ENCODE measurements at regions not wholly inside any gene's neighbourhood (a gene's known extent, or its start where the extent isn't known, plus 50 kb on each side); places are given as distances from the start of the nearest gene placed in this dataset.

DNA sequence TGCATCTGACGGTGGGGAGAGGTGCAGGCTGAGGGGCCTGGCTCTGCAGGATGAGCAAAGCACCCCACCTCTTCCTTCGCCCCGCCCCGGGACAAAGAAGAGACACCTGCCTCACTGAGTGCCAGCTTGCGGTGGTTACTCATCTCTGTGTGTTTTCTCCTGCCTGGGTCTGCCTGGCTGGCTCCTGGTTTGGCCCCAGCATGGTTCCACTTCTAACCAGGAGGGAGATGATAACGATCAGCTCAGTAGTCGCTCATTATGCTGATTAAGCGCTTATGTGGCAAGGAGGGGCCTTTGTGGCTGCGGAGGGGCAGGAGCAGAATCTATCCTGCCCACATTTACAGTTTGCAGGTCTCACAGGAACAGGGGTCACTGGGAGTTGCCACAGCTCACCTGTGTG is 68.7 kb upstream of the EDAR start:
- H3K4me2 ChIP-seq (ENCODE audit: insufficient read depth, low read length), result no peak overlapping the region
- H3K4me1 ChIP-seq (replicated peaks in 1 of 2; ENCODE audit: control insufficient read depth in 2 of 2, insufficient read depth in 2 of 2, low read length in 2 of 2), result no peaks in the 10 kb centered on the region
- BruUV-seq (replicated peaks), result no TSS peak
- H3K27me3 ChIP-seq (ENCODE audit: control insufficient read depth in 2 of 2, insufficient read depth in 2 of 2, low read length in 2 of 2), result peaks cover 12 to 34% of the 10 kb centered on the region in 2 experiments; a peak in 3 of 5 replicates
- ATAC-seq (no peak), DNase-seq (ENCODE audit: extremely low read depth in 1 of 4, low spot score in 3 of 4) (no peak), FAIRE-seq (no peak)
- ChIA-PET CTCF (ENCODE audit: low intra/inter-chr PET ratio) (no interaction called here), POLR2A (no interaction called here)
- no peaks in the 10 kb centered on the region for H4K20me1 ChIP-seq (replicated peaks; ENCODE audit: control insufficient read depth, insufficient read depth, low read length)
- intact Hi-C loops (cut with micrococcal nuclease) (no loop called here), in situ Hi-C loops (cut with MboI) (no loop called here)
- no peak overlapping the region; a peak in 1 of 4 replicates for H3K9ac ChIP-seq (ENCODE audit: insufficient read depth in 1 of 2, low read depth in 2 of 2, low read length in 2 of 2)
- H3K27ac ChIP-seq (ENCODE audit: extremely low read depth, low read depth, low read length), result no peak overlapping the region
- no peak overlapping the region for H3K4me3 ChIP-seq
- H3K9me3 ChIP-seq (replicated peaks; ENCODE audit: control insufficient read depth, insufficient read depth, low read depth, low read length), result no peaks in the 10 kb centered on the region
- no peaks in the 10 kb centered on the region for H3K79me2 ChIP-seq (ENCODE audit: control insufficient read depth, insufficient read depth, low read length)
- no peaks in the 10 kb centered on the region for H3K36me3 ChIP-seq (ENCODE audit: control insufficient read depth, insufficient read depth, low read length)
- WGBS (ENCODE audit: insufficient coverage, low coverage, missing lambda C conversion rate), result 1% methylated on average over 9 of the region's 9 CpGs
- TF ChIP-seq JUNB (CRISPR knock-in tag; conservative IDR thresholded peaks at IDR 0.05), result no peak
- TF ChIP-seq MTA1 (IDR thresholded peaks at IDR 0.05; ENCODE audit: borderline replicate concordance), result no peak
- TF ChIP-seq C11orf30 (IDR thresholded peaks at IDR 0.05; ENCODE audit: low read depth), result peak; percentile 16; the same call in 1 of the 2 replicates
- TF ChIP-seq ZNF316 (IDR thresholded peaks at IDR 0.05), result peak; percentile 49; the same call in 1 of the 2 replicates
- no peaks in the 10 kb centered on the region for H3K9me1 ChIP-seq (ENCODE audit: control insufficient read depth, insufficient read depth, low read length)
- H2AFZ ChIP-seq (ENCODE audit: low read depth, low read length), result no peak overlapping the region

DNA sequence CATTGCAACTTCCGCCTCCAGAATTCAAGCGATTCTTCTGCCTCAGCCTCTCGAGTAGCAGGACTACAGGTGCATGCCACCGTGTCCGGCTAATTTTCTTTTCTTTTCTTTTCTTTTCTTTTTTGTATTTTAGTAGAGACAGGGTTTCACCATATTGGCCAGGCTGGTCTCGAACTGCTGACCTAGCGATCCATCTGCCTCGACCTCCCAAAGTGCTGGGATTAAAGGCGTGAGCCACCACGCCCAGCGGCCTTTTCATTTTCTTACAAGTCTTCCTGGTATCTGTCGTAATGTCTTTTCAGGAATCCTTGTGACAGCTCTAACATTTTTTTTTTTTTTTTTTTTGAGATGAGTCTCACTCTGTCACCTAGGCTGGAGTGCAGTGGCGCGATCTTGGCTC is 66.4 kb upstream of the EDAR start:
- H4K20me1 ChIP-seq (replicated peaks; ENCODE audit: control insufficient read depth, insufficient read depth, low read length), result no peaks in the 10 kb centered on the region
- no TSS peak for BruUV-seq (replicated peaks)
- no peak for DNase-seq (ENCODE audit: extremely low read depth in 1 of 4, low spot score in 3 of 4)
- ChIA-PET CTCF (ENCODE audit: low intra/inter-chr PET ratio) (no interaction called here), POLR2A (no interaction called here)
- in situ Hi-C loops (cut with MboI) (no loop called here), intact Hi-C loops (cut with micrococcal nuclease) (no loop called here)
- no peaks in the 10 kb centered on the region for H3K4me1 ChIP-seq (replicated peaks in 1 of 2; ENCODE audit: control insufficient read depth in 2 of 2, insufficient read depth in 2 of 2, low read length in 2 of 2)
- H2AFZ ChIP-seq (ENCODE audit: low read depth, low read length), result no peak overlapping the region
- no peaks in the 10 kb centered on the region for H3K79me2 ChIP-seq (ENCODE audit: control insufficient read depth, insufficient read depth, low read length)
- H3K27me3 ChIP-seq (ENCODE audit: control insufficient read depth in 2 of 2, insufficient read depth in 2 of 2, low read length in 2 of 2), result peaks cover 13 to 39% of the 10 kb centered on the region in 2 experiments; a peak in 3 of 5 replicates
- H3K9ac ChIP-seq (ENCODE audit: insufficient read depth in 1 of 2, low read depth in 2 of 2, low read length in 2 of 2), result no peak overlapping the region
- FAIRE-seq, result no peak
- WGBS (ENCODE audit: insufficient coverage, low coverage, missing lambda C conversion rate), result 2% methylated on average over 12 of the region's 14 CpGs
- H3K4me3 ChIP-seq, result no peak overlapping the region
- H3K9me3 ChIP-seq (replicated peaks; ENCODE audit: control insufficient read depth, insufficient read depth, low read depth, low read length), result no peaks in the 10 kb centered on the region
- no peak overlapping the region for H3K4me2 ChIP-seq (ENCODE audit: insufficient read depth, low read length)
- TF ChIP-seq KLF6 (CRISPR knock-in tag; IDR thresholded peaks at IDR 0.05; ENCODE audit: borderline replicate concordance) (no peak), GATAD2A (IDR thresholded peaks at IDR 0.05) (no peak), ZNF445 (CRISPR knock-in tag; IDR thresholded peaks at IDR 0.05; ENCODE audit: low read depth) (no peak), ZNF23 (CRISPR knock-in tag; IDR thresholded peaks at IDR 0.05) (no peak)
- TF ChIP-seq, protein P1, sequence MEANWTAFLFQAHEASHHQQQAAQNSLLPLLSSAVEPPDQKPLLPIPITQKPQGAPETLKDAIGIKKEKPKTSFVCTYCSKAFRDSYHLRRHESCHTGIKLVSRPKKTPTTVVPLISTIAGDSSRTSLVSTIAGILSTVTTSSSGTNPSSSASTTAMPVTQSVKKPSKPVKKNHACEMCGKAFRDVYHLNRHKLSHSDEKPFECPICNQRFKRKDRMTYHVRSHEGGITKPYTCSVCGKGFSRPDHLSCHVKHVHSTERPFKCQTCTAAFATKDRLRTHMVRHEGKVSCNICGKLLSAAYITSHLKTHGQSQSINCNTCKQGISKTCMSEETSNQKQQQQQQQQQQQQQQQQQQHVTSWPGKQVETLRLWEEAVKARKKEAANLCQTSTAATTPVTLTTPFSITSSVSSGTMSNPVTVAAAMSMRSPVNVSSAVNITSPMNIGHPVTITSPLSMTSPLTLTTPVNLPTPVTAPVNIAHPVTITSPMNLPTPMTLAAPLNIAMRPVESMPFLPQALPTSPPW (CRISPR knock-in tag; IDR thresholded peaks at IDR 0.05), result no peak
- TF ChIP-seq, protein P2, sequence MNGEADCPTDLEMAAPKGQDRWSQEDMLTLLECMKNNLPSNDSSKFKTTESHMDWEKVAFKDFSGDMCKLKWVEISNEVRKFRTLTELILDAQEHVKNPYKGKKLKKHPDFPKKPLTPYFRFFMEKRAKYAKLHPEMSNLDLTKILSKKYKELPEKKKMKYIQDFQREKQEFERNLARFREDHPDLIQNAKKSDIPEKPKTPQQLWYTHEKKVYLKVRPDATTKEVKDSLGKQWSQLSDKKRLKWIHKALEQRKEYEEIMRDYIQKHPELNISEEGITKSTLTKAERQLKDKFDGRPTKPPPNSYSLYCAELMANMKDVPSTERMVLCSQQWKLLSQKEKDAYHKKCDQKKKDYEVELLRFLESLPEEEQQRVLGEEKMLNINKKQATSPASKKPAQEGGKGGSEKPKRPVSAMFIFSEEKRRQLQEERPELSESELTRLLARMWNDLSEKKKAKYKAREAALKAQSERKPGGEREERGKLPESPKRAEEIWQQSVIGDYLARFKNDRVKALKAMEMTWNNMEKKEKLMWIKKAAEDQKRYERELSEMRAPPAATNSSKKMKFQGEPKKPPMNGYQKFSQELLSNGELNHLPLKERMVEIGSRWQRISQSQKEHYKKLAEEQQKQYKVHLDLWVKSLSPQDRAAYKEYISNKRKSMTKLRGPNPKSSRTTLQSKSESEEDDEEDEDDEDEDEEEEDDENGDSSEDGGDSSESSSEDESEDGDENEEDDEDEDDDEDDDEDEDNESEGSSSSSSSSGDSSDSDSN (IDR thresholded peaks at IDR 0.05; ENCODE audit: borderline replicate concordance in 1 of 2, low read depth in 2 of 2, low read length in 2 of 2), result no peak
- no peaks in the 10 kb centered on the region for H3K36me3 ChIP-seq (ENCODE audit: control insufficient read depth, insufficient read depth, low read length)
- no peak for ATAC-seq
- no peaks in the 10 kb centered on the region for H3K9me1 ChIP-seq (ENCODE audit: control insufficient read depth, insufficient read depth, low read length)
- no peak overlapping the region for H3K27ac ChIP-seq (ENCODE audit: extremely low read depth, low read depth, low read length)
